Astrocyte (in vitro differentiated cells and primary cell): ENCODE measurements at regions not wholly inside any gene's neighbourhood (a gene's known extent, or its start where the extent isn't known, plus 50 kb on each side); places are given as distances from the start of the nearest gene placed in this dataset.
"Not testable (repeated sequence)": the region's sequence is repeated elsewhere in the genome, so short reads cannot be mapped to it uniquely, and the experiment has no call there.

Source experiments
- DNase-seq: peaks from one replicate; pipeline ENCODE4 v3.0.0-alpha.2; 2010; ENCODE audit warnings: low read depth
- FAIRE-seq: peaks from 2 replicates; lab custom pipeline; 2011; peaks lifted over from hg19 to GRCh38; lab: Jason Lieb, UNC
- H2AFZ ChIP-seq: 2 replicates; pipeline ENCODE4 v1.6.0; 2012; ENCODE audit warnings: low read depth, low read length, inconsistent platforms
- H3K27ac ChIP-seq: 2 replicates; pipeline ENCODE4 v1.5.1; 2011; ENCODE audit warnings: low read depth, low read length, inconsistent platforms
- H3K27me3 ChIP-seq: 2 replicates; pipeline ENCODE4 v1.6.0; 2011; ENCODE audit warnings: low read length, inconsistent platforms; ENCODE audit not compliant: insufficient read depth
- H3K36me3 ChIP-seq: 2 replicates; pipeline ENCODE4 v1.5.1; 2011; ENCODE audit warnings: low read length, inconsistent platforms; ENCODE audit not compliant: insufficient read depth
- H3K4me1 ChIP-seq: 2 replicates; pipeline ENCODE4 v1.5.1; 2011; ENCODE audit warnings: low read length, inconsistent platforms; ENCODE audit not compliant: insufficient read depth
- H3K4me2 ChIP-seq: 2 replicates; pipeline ENCODE4 v1.6.0; 2012; ENCODE audit warnings: low read length, inconsistent platforms
- H3K4me3 ChIP-seq: 2 replicates; pipeline ENCODE4 v1.5.1; 2011; ENCODE audit warnings: low read depth, mild to moderate bottlenecking, low read length, inconsistent platforms; ENCODE audit not compliant: insufficient read depth
- H3K79me2 ChIP-seq: 2 replicates; pipeline ENCODE4 v1.6.0; 2012; ENCODE audit warnings: mild to moderate bottlenecking, low read length, inconsistent platforms; ENCODE audit not compliant: insufficient read depth
- H3K9ac ChIP-seq: 2 replicates; pipeline ENCODE4 v1.6.0; 2012; ENCODE audit warnings: mild to moderate bottlenecking, low read length, inconsistent platforms
- H3K9me3 ChIP-seq: 2 replicates; pipeline ENCODE4 v1.5.1; 2012; ENCODE audit warnings: low read depth, mild to moderate bottlenecking, low read length, inconsistent platforms; ENCODE audit not compliant: insufficient read depth
- H4K20me1 ChIP-seq: 2 replicates; pipeline ENCODE4 v1.6.0; 2012; ENCODE audit warnings: low read length, inconsistent platforms; ENCODE audit not compliant: insufficient read depth
- H3K27ac Mint-ChIP-seq: one replicate; pipeline ENCODE4 v1.8.0; 2021; ENCODE audit warnings: mild to moderate bottlenecking, mixed read lengths; ENCODE audit not compliant: unreplicated experiment
- H3K27me3 Mint-ChIP-seq: one replicate; pipeline ENCODE4 v1.8.0; 2021; ENCODE audit warnings: low read depth, mixed read lengths; ENCODE audit not compliant: unreplicated experiment
- H3K36me3 Mint-ChIP-seq: one replicate; pipeline ENCODE4 v1.8.0; 2021; ENCODE audit warnings: low read depth, mixed read lengths; ENCODE audit not compliant: unreplicated experiment
- H3K4me1 Mint-ChIP-seq: one replicate; pipeline ENCODE4 v1.8.0; 2021; ENCODE audit warnings: low read depth, mixed read lengths; ENCODE audit not compliant: unreplicated experiment
- H3K4me3 Mint-ChIP-seq: one replicate; pipeline ENCODE4 v1.8.0; 2021; ENCODE audit warnings: mild to moderate bottlenecking, moderate library complexity, mixed read lengths; ENCODE audit not compliant: unreplicated experiment
- H3K9me3 Mint-ChIP-seq: one replicate; pipeline ENCODE4 v1.8.0; 2021; ENCODE audit warnings: mild to moderate bottlenecking, mixed read lengths; ENCODE audit not compliant: unreplicated experiment
- CTCF ChIP-seq: IDR thresholded peaks from 2 replicates; pipeline ENCODE4 v1.5.1; 2011; ENCODE audit warnings: low read depth, mild to moderate bottlenecking, inconsistent platforms, low read length, moderate library complexity; ENCODE audit not compliant: insufficient read depth
- EZH2 ChIP-seq: IDR thresholded peaks from 2 replicates; pipeline ENCODE4 v1.6.1; 2012; ENCODE audit warnings: mild to moderate bottlenecking, low read length, inconsistent platforms; ENCODE audit not compliant: insufficient read depth

GRCh38 chr18:66377291-66377690, 226.6 kb downstream of the CDH19 start:
- DNase-seq, result no peak
- no peak overlapping the region for H3K4me3 Mint-ChIP-seq
- Histone ChIP-seq H3K27ac (no peak overlapping the region), H3K4me2 (no peak overlapping the region), H3K36me3 (no peaks in the 10 kb centered on the region), H3K9me3 (peaks cover 3% of the 10 kb centered on the region), H2AFZ (no peak overlapping the region), H4K20me1 (no peaks in the 10 kb centered on the region), H3K4me3 (no peak overlapping the region), H3K27me3 (no peaks in the 10 kb centered on the region), H3K4me1 (no peaks in the 10 kb centered on the region), H3K9ac (no peak overlapping the region), H3K79me2 (no peaks in the 10 kb centered on the region)
- TF ChIP-seq EZH2, result no peak
- no peak for TF ChIP-seq CTCF
- H3K36me3 Mint-ChIP-seq, result no peaks in the 10 kb centered on the region
- FAIRE-seq, result no peak
- no peaks in the 10 kb centered on the region for H3K27me3 Mint-ChIP-seq
- no peaks in the 10 kb centered on the region for H3K4me1 Mint-ChIP-seq
- no peaks in the 10 kb centered on the region for H3K9me3 Mint-ChIP-seq
- H3K27ac Mint-ChIP-seq, result no peak overlapping the region

- H3K9me3 ChIP-seq, H3K36me3 Mint-ChIP-seq, H3K4me2 ChIP-seq, H3K4me1 ChIP-seq, H3K79me2 ChIP-seq, H3K4me3 ChIP-seq, H3K4me1 Mint-ChIP-seq, H2AFZ ChIP-seq, H3K36me3 ChIP-seq, H3K27me3 ChIP-seq, DNase-seq, H3K27me3 Mint-ChIP-seq, H4K20me1 ChIP-seq, H3K9ac ChIP-seq, H3K9me3 Mint-ChIP-seq, H3K4me3 Mint-ChIP-seq, H3K27ac ChIP-seq, H3K27ac Mint-ChIP-seq, FAIRE-seq: not testable (repeated sequence)
These were observed 228.5 kb downstream of the CDH19 start for GRCh38 chr18:66375391-66375790.

- Histone ChIP-seq H3K4me1 (no peaks in the 10 kb centered on the region), H3K36me3 (no peaks in the 10 kb centered on the region), H3K27me3 (no peaks in the 10 kb centered on the region), H3K27ac (no peak overlapping the region), H3K4me3 (no peak overlapping the region), H3K79me2 (no peaks in the 10 kb centered on the region), H2AFZ (no peak overlapping the region), H3K9ac (no peak overlapping the region), H3K4me2 (no peak overlapping the region), H3K9me3 (no peaks in the 10 kb centered on the region), H4K20me1 (no peaks in the 10 kb centered on the region)
- Mint-ChIP-seq H3K27ac (no peak overlapping the region), H3K27me3 (no peaks in the 10 kb centered on the region), H3K4me3 (no peak overlapping the region), H3K9me3 (no peaks in the 10 kb centered on the region), H3K36me3 (no peaks in the 10 kb centered on the region), H3K4me1 (no peaks in the 10 kb centered on the region)
- FAIRE-seq (no peak), DNase-seq (no peak)
- TF ChIP-seq CTCF (no peak), EZH2 (no peak)
These were observed 256.9 kb downstream of the CDH19 start for GRCh38 chr18:66346833-66347588.
